ENCODE measurements at regions not wholly inside any gene's neighbourhood (a gene's known extent, or its start where the extent isn't known, plus 50 kb on each side); places are given as distances from the start of the nearest gene placed in this dataset.

DNA sequence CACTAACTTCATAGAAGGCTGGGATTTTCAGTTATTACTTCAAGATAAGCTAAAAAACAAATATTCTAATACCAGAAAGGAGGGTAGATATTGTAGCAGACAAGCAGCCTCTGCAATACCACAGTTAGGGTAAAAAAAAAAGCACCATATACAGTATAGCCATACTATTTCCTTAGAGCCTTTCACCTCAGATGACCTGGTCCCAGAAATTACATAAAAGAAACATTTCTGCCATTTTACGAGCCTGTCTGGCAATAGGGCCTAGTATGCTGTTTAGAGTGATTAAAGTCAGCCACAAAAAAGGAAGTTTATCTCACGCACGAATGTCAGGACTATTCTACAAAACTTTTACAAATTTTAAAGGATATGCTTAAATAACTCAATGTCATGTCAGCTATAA, 1016.6 kb downstream of the PLOD2 start:
- no peak overlapping the region for H3K4me3 Mint-ChIP-seq
- no peak for DNase-seq (ENCODE audit: low spot score)
- H3K4me2 ChIP-seq = no peak overlapping the region
- H3K4me3 ChIP-seq = no peak overlapping the region
- no peaks in the 10 kb centered on the region for H3K9me3 Mint-ChIP-seq
- no peaks in the 10 kb centered on the region for H3K27me3 ChIP-seq (ENCODE audit: insufficient read depth)
- H3K27ac ChIP-seq (ENCODE audit: low read depth) = no peak overlapping the region
- no peaks in the 10 kb centered on the region for H3K36me3 ChIP-seq (ENCODE audit: insufficient read depth)
- ATAC-seq = no peak
- no peaks in the 10 kb centered on the region for H4K20me1 ChIP-seq (replicated peaks; ENCODE audit: insufficient read depth)
- no peaks in the 10 kb centered on the region for H3K4me1 ChIP-seq (ENCODE audit: insufficient read depth)
- TF ChIP-seq POLR2AphosphoS5 (IDR thresholded peaks at IDR 0.05; ENCODE audit: low read depth) (no peak), EZH2 (IDR thresholded peaks at IDR 0.05; ENCODE audit: low read depth, unreplicated experiment) (no peak), STAT1 (IDR thresholded peaks at IDR 0.05; ENCODE audit: unreplicated experiment) (no peak), CREB1 (CRISPR knock-in tag; IDR thresholded peaks at IDR 0.05; ENCODE audit: low read depth) (no peak), EZH2phosphoT487 (IDR thresholded peaks at IDR 0.05; ENCODE audit: unreplicated experiment) (no peak), ZNF114 (CRISPR knock-in tag; IDR thresholded peaks at IDR 0.05) (no peak), ZNF331 (CRISPR knock-in tag; IDR thresholded peaks at IDR 0.05; ENCODE audit: low read depth) (no peak), JUNB (IDR thresholded peaks at IDR 0.05; ENCODE audit: unreplicated experiment) (no peak), NANOG (IDR thresholded peaks at IDR 0.05; ENCODE audit: borderline replicate concordance) (no peak)
- no peaks in the 10 kb centered on the region for H3K27me3 Mint-ChIP-seq (ENCODE audit: insufficient read depth, low read depth, poor library complexity)
- H3K36me3 Mint-ChIP-seq (ENCODE audit: low read depth) = no peaks in the 10 kb centered on the region
- H2AFZ ChIP-seq = 0 out of 2 replicates have a peak overlapping the region, but pooled peaks have one; percentile 20
- no peaks in the 10 kb centered on the region for H3K79me2 ChIP-seq (replicated peaks; ENCODE audit: insufficient read depth)
- H3K27ac Mint-ChIP-seq = no peak overlapping the region
- H3K9me2 ChIP-seq (ENCODE audit: insufficient read depth) = no peaks in the 10 kb centered on the region
- H3K4me1 Mint-ChIP-seq = no peaks in the 10 kb centered on the region
- H3F3A ChIP-seq (replicated peaks; ENCODE audit: low read depth) = no peaks in the 10 kb centered on the region

DNA sequence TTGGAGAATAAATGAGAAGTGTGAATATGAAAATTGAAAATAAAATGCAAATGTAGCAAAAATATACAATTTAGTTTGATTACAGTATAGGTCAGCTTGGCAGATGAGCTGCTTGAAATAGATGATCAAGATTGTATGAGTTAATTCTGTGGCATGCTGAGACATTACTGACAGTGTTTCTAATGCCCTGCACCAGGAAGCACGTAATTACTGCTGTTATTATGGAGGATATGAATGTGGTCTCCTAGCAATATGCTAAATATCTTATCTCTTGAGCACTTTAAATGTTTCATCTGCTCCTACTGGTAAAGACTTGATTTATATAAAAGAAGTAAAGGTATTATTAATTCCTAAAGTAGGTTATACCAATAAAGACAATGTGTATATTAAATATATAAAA, 1015.5 kb downstream of the PLOD2 start:
- no peak overlapping the region for H3K4me3 ChIP-seq
- H3K9me2 ChIP-seq (ENCODE audit: insufficient read depth) = no peaks in the 10 kb centered on the region
- no peaks in the 10 kb centered on the region for H3K79me2 ChIP-seq (replicated peaks; ENCODE audit: insufficient read depth)
- Mint-ChIP-seq H3K4me1 (no peaks in the 10 kb centered on the region), H3K27ac (no peak overlapping the region), H3K4me3 (no peak overlapping the region), H3K9me3 (no peaks in the 10 kb centered on the region), H3K36me3 (ENCODE audit: low read depth) (no peaks in the 10 kb centered on the region), H3K27me3 (ENCODE audit: insufficient read depth, low read depth, poor library complexity) (no peaks in the 10 kb centered on the region)
- ATAC-seq = no peak
- no peak overlapping the region for H3K27ac ChIP-seq (ENCODE audit: low read depth)
- H3F3A ChIP-seq (replicated peaks; ENCODE audit: low read depth) = no peaks in the 10 kb centered on the region
- no peak for DNase-seq (ENCODE audit: low spot score)
- no peaks in the 10 kb centered on the region for H3K36me3 ChIP-seq (ENCODE audit: insufficient read depth)
- H3K4me1 ChIP-seq (ENCODE audit: insufficient read depth) = no peaks in the 10 kb centered on the region
- no peaks in the 10 kb centered on the region for H4K20me1 ChIP-seq (replicated peaks; ENCODE audit: insufficient read depth)
- H3K4me2 ChIP-seq = no peak overlapping the region
- no peak overlapping the region for H2AFZ ChIP-seq
- no peaks in the 10 kb centered on the region for H3K27me3 ChIP-seq (ENCODE audit: insufficient read depth)
- TF ChIP-seq, protein P1, sequence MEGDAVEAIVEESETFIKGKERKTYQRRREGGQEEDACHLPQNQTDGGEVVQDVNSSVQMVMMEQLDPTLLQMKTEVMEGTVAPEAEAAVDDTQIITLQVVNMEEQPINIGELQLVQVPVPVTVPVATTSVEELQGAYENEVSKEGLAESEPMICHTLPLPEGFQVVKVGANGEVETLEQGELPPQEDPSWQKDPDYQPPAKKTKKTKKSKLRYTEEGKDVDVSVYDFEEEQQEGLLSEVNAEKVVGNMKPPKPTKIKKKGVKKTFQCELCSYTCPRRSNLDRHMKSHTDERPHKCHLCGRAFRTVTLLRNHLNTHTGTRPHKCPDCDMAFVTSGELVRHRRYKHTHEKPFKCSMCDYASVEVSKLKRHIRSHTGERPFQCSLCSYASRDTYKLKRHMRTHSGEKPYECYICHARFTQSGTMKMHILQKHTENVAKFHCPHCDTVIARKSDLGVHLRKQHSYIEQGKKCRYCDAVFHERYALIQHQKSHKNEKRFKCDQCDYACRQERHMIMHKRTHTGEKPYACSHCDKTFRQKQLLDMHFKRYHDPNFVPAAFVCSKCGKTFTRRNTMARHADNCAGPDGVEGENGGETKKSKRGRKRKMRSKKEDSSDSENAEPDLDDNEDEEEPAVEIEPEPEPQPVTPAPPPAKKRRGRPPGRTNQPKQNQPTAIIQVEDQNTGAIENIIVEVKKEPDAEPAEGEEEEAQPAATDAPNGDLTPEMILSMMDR (conservative IDR thresholded peaks at IDR 0.05; ENCODE audit: low read depth in 2 of 2) = no peak
- no peak for TF ChIP-seq POLR2AphosphoS5 (IDR thresholded peaks at IDR 0.05; ENCODE audit: low read depth)
- TF ChIP-seq, protein P2, sequence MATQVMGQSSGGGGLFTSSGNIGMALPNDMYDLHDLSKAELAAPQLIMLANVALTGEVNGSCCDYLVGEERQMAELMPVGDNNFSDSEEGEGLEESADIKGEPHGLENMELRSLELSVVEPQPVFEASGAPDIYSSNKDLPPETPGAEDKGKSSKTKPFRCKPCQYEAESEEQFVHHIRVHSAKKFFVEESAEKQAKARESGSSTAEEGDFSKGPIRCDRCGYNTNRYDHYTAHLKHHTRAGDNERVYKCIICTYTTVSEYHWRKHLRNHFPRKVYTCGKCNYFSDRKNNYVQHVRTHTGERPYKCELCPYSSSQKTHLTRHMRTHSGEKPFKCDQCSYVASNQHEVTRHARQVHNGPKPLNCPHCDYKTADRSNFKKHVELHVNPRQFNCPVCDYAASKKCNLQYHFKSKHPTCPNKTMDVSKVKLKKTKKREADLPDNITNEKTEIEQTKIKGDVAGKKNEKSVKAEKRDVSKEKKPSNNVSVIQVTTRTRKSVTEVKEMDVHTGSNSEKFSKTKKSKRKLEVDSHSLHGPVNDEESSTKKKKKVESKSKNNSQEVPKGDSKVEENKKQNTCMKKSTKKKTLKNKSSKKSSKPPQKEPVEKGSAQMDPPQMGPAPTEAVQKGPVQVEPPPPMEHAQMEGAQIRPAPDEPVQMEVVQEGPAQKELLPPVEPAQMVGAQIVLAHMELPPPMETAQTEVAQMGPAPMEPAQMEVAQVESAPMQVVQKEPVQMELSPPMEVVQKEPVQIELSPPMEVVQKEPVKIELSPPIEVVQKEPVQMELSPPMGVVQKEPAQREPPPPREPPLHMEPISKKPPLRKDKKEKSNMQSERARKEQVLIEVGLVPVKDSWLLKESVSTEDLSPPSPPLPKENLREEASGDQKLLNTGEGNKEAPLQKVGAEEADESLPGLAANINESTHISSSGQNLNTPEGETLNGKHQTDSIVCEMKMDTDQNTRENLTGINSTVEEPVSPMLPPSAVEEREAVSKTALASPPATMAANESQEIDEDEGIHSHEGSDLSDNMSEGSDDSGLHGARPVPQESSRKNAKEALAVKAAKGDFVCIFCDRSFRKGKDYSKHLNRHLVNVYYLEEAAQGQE (IDR thresholded peaks at IDR 0.05; ENCODE audit: unreplicated experiment) = no peak
- TF ChIP-seq ZNF331 (CRISPR knock-in tag; IDR thresholded peaks at IDR 0.05; ENCODE audit: low read depth) = no peak
- TF ChIP-seq EZH2 (IDR thresholded peaks at IDR 0.05; ENCODE audit: low read depth, unreplicated experiment) = no peak
- TF ChIP-seq, protein P3, sequence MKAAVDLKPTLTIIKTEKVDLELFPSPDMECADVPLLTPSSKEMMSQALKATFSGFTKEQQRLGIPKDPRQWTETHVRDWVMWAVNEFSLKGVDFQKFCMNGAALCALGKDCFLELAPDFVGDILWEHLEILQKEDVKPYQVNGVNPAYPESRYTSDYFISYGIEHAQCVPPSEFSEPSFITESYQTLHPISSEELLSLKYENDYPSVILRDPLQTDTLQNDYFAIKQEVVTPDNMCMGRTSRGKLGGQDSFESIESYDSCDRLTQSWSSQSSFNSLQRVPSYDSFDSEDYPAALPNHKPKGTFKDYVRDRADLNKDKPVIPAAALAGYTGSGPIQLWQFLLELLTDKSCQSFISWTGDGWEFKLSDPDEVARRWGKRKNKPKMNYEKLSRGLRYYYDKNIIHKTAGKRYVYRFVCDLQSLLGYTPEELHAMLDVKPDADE (IDR thresholded peaks at IDR 0.05) = no peak
